ENCODE measurements at regions not wholly inside any gene's neighbourhood (a gene's known extent, or its start where the extent isn't known, plus 50 kb on each side); places are given as distances from the start of the nearest gene placed in this dataset.

DNA sequence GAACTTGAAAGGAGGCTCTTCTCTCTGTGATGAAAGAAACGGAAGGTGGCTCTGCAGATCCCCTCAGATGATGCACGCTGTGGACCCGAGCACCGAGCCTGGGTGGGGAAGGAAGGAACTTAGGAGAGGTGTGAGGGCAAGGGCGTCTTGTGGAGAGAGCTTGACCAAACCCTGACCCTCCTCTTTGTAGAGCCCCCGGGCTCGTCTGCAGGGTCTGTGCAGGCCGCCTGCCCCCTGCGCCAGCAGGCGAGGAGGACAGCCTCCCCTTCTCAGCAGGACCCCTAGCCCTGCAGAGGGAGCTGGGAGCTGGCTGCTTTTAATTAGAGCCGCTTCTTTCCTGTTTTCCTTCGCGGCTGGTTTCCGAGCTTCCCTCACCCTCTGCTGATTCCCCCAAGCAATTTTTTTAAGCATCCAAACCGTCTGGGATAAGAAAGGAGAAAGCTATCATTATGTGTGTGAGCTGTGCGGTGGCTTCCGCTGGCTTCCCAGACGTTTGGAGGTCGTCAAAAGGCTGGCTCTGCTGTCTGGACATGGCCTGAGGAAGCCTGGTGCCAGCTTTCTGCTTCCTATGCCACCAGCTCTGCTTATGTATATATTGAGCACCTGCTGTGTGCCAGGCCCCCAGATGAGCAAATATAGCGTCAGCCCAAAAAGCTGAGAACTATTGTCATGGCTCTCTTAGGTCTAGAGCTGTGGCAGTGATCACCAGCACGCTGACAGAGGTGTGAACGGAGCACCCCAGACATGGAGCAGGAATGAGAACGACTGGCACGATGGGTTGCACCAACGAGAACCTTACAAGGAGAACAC is 160.2 kb upstream of the IRF2BP2 start:
- Histone ChIP-seq H3K4me3 (no peak overlapping the region), H3K27ac (no peak overlapping the region), H4K20me1 (ENCODE audit: low read depth) (no peaks in the 10 kb centered on the region), H3F3A (ENCODE audit: low read depth) (no peaks in the 10 kb centered on the region), H3K79me2 (ENCODE audit: low read depth) (no peaks in the 10 kb centered on the region), H3K9me3 (ENCODE audit: low read depth) (no peaks in the 10 kb centered on the region), H3K27me3 (no peaks in the 10 kb centered on the region), H3K9ac (no peak overlapping the region), H2AFZ (replicated peaks) (peak overlapping the region; percentile 38), H3K36me3 (no peaks in the 10 kb centered on the region), H3K4me2 (peak overlapping the region; percentile 19), H3K4me1 (peaks cover 23% of the 10 kb centered on the region)
- H3K36me3 Mint-ChIP-seq = no peaks in the 10 kb centered on the region
- H3K27me3 Mint-ChIP-seq (ENCODE audit: insufficient read depth, low read depth) = peaks cover 5% of the 10 kb centered on the region
- peak; percentile 56 for DNase-seq (ENCODE audit: low spot score)
- TF ChIP-seq EZH2phosphoT487 (IDR thresholded peaks at IDR 0.05) (no peak), EZH2 (IDR thresholded peaks at IDR 0.05) (no peak)
- TF ChIP-seq, protein P1, sequence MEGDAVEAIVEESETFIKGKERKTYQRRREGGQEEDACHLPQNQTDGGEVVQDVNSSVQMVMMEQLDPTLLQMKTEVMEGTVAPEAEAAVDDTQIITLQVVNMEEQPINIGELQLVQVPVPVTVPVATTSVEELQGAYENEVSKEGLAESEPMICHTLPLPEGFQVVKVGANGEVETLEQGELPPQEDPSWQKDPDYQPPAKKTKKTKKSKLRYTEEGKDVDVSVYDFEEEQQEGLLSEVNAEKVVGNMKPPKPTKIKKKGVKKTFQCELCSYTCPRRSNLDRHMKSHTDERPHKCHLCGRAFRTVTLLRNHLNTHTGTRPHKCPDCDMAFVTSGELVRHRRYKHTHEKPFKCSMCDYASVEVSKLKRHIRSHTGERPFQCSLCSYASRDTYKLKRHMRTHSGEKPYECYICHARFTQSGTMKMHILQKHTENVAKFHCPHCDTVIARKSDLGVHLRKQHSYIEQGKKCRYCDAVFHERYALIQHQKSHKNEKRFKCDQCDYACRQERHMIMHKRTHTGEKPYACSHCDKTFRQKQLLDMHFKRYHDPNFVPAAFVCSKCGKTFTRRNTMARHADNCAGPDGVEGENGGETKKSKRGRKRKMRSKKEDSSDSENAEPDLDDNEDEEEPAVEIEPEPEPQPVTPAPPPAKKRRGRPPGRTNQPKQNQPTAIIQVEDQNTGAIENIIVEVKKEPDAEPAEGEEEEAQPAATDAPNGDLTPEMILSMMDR (IDR thresholded peaks at IDR 0.05) = no peak
- peaks cover 60% of the 10 kb centered on the region for H3K4me1 Mint-ChIP-seq
- H3K27ac Mint-ChIP-seq = peak overlapping the region; percentile 85
- H3K9me3 Mint-ChIP-seq = peaks cover 2% of the 10 kb centered on the region
- peak overlapping the region; percentile 30 for H3K4me3 Mint-ChIP-seq

DNA sequence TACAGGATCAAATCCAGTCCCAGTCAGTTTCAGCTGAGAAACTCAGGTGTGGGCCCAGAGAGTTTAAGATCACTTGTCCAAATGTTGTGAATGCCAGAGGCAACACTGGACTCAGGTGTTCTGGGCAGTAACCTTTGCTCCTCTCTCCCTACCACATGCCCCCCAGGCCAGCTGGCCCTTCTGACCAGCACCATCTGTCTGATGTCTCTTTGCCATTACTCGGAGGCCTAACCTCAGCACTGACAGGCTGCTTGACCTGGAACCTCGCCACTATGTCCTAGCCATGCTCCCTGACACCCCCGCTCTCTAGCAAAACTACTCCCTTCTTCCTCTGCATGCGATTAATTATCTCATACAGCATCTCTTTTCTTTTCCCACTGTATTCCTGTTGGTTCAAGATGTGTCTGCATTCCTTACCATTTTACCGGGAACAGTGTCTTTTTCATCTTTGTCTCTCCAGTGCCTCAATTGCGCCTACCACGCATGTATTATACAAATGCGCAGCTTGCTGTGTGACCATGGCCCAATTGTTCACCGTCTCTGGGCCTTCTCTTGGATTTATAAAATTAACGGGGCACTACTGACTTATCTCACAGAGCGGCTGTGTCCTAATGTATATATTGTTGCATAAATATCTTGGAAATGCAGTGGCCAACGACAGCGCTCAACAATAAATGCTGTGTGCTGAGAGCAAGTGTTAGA is 159.5 kb upstream of the IRF2BP2 start:
- peak overlapping the region; percentile 30 for H3K4me3 Mint-ChIP-seq
- Histone ChIP-seq H4K20me1 (ENCODE audit: low read depth) (no peaks in the 10 kb centered on the region), H3F3A (ENCODE audit: low read depth) (no peaks in the 10 kb centered on the region), H3K4me2 (no peak overlapping the region), H3K4me3 (no peak overlapping the region), H3K36me3 (no peaks in the 10 kb centered on the region), H3K9ac (no peak overlapping the region), H3K27ac (no peak overlapping the region), H3K27me3 (no peaks in the 10 kb centered on the region), H3K9me3 (ENCODE audit: low read depth) (no peaks in the 10 kb centered on the region), H3K4me1 (peaks cover 23% of the 10 kb centered on the region), H2AFZ (replicated peaks) (no peak overlapping the region), H3K79me2 (ENCODE audit: low read depth) (no peaks in the 10 kb centered on the region)
- no peaks in the 10 kb centered on the region for H3K36me3 Mint-ChIP-seq
- no peak for DNase-seq (ENCODE audit: low spot score)
- no peaks in the 10 kb centered on the region for H3K9me3 Mint-ChIP-seq
- peak overlapping the region; percentile 47 for H3K27ac Mint-ChIP-seq
- peaks cover 65% of the 10 kb centered on the region for H3K4me1 Mint-ChIP-seq
- TF ChIP-seq EZH2 (IDR thresholded peaks at IDR 0.05) (no peak), EZH2phosphoT487 (IDR thresholded peaks at IDR 0.05) (no peak)
- TF ChIP-seq, protein P1 (IDR thresholded peaks at IDR 0.05) = no peak
- H3K27me3 Mint-ChIP-seq (ENCODE audit: insufficient read depth, low read depth) = peaks cover 9% of the 10 kb centered on the region

DNA sequence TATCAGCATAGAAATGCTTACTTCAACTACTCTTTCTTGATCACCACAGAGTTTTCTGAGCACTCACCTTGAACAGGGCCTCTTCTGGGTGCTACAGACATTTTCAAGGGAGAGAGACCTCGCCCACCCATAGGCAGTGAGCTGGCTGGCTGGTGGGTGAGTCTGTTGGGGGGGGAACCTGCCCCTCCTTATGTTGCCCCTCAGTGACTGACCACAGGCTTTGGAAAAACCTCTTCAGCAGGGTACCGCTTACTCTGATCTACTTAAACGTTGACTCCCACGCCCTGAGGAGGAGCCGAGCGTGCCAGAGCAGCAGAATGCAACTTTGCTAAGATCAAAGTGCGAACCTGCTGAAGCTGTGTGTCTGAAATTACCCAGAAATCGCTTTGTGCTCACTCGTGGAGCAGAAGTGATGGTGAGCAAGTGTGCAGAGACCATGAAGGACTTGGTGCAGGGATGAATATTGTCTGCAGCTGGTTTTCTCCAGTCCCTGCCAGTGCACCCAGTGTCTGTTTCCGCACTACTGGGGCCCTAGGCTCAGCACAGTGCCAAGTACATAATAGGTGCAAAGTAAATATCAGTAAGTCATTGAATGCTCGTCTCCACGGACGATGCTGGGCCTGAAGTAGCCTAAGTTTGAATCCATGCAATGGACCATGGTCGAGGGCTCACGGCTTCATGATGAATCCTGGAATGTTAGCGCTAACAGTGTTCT is 158.7 kb upstream of the IRF2BP2 start:
- H3K9me3 Mint-ChIP-seq = no peaks in the 10 kb centered on the region
- Histone ChIP-seq H3K27ac (no peak overlapping the region), H3K9me3 (ENCODE audit: low read depth) (no peaks in the 10 kb centered on the region), H4K20me1 (ENCODE audit: low read depth) (no peaks in the 10 kb centered on the region), H3K79me2 (ENCODE audit: low read depth) (no peaks in the 10 kb centered on the region), H3K4me2 (no peak overlapping the region), H3K9ac (no peak overlapping the region), H3K4me1 (peaks cover 23% of the 10 kb centered on the region), H3K36me3 (no peaks in the 10 kb centered on the region), H3F3A (ENCODE audit: low read depth) (no peaks in the 10 kb centered on the region), H3K27me3 (no peaks in the 10 kb centered on the region), H3K4me3 (no peak overlapping the region), H2AFZ (replicated peaks) (no peak overlapping the region)
- H3K4me3 Mint-ChIP-seq = no peak overlapping the region
- peak overlapping the region; percentile 55 for H3K27ac Mint-ChIP-seq
- TF ChIP-seq, protein P1 (IDR thresholded peaks at IDR 0.05) = no peak
- no peak for TF ChIP-seq EZH2phosphoT487 (IDR thresholded peaks at IDR 0.05)
- peaks cover 72% of the 10 kb centered on the region for H3K4me1 Mint-ChIP-seq
- no peak for DNase-seq (ENCODE audit: low spot score)
- H3K36me3 Mint-ChIP-seq = no peaks in the 10 kb centered on the region
- H3K27me3 Mint-ChIP-seq (ENCODE audit: insufficient read depth, low read depth) = peaks cover 9% of the 10 kb centered on the region

Measured in neural progenitor cell (in vitro differentiated cells).